ENCODE measurements at regions not wholly inside any gene's neighbourhood (a gene's known extent, or its start where the extent isn't known, plus 50 kb on each side); places are given as distances from the start of the nearest gene placed in this dataset.

DNA sequence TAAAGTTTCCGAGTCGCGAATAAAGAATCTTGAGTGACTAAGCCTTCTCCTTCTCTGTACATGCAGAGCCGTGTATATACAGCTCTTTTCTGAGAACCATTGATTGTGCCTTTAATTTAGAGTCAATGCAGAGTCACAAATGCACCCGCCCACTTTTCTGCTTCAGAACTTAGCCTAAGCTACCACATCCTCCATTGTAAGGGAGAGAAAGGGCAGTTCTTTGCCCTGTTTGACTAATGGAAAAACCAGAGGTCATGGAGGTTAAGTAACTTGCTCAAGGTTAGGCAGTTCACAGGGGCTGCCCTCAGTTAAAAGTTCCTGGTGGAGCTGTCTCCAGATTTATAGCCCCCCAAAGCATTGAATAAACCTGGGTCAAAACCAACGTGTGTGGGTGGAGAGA is 139.6 kb downstream of the TOMM20 start:
- no peak for DNase-seq
- Mint-ChIP-seq H3K36me3 (no peaks in the 10 kb centered on the region), H3K4me1 (peaks cover 16 to 44% (median 31%) of the 10 kb centered on the region in 3 donors), H3K4me3 (no peak overlapping the region), H3K9me3 (no peaks in the 10 kb centered on the region), H3K27ac (no peak overlapping the region), H3K27me3 (no peaks in the 10 kb centered on the region)
- POLR2A ChIA-PET, result no interaction called here
- no peaks in the 10 kb centered on the region for H3K27me3 ChIP-seq (ENCODE audit: insufficient read depth, low read length, poor library complexity, severe bottlenecking)
- H3K4me1 ChIP-seq (ENCODE audit: insufficient read depth, low read length), result peaks cover 10% of the 10 kb centered on the region
- CTCF ChIA-PET, result interaction anchor here (1.3 to 1.5 kb wide), 2 partner anchors 9 to 12 kb away, joined by 3 to 5 read pairs; no protein-coding TSS in a partner anchor
- no peak overlapping the region for H3K27ac ChIP-seq (ENCODE audit: low read depth, low read length)
- no peak overlapping the region for H3K4me3 ChIP-seq (ENCODE audit: low read length)
- no peaks in the 10 kb centered on the region for H3K9me3 ChIP-seq (ENCODE audit: low read length)
- H3K36me3 ChIP-seq (ENCODE audit: insufficient read depth, low read length), result no peaks in the 10 kb centered on the region

DNA sequence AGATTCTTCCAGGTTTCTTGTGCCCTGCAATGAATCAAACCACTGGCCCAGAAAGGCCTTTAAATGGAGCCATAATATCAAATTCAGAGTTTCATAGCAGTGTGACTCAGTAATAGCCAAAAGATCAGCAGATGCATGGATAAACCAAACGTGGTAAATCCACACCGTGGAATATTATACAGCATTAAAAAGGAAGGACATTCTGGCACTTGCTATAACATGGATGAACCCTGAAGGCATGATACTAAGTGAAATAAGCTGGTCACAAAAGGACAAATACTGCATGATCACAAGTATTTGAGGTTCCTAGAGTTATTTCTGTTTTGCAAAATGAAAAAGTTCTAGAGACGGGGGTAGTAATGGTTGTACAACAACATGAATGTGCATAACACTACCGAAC is 140.1 kb downstream of the TOMM20 start:
- ChIA-PET POLR2A (no interaction called here), CTCF (interaction anchor here (1.5 kb wide), 1 partner anchor 9 kb away, joined by 5 read pairs; no protein-coding TSS in a partner anchor)
- H3K27ac ChIP-seq (ENCODE audit: low read depth, low read length), result no peak overlapping the region
- no peaks in the 10 kb centered on the region for H3K9me3 ChIP-seq (ENCODE audit: low read length)
- Mint-ChIP-seq H3K27me3 (no peaks in the 10 kb centered on the region), H3K9me3 (no peaks in the 10 kb centered on the region), H3K4me3 (no peak overlapping the region), H3K27ac (peak overlapping the region in 2 of 8 donors; percentile 12 to 17), H3K36me3 (no peaks in the 10 kb centered on the region), H3K4me1 (peaks cover 16 to 49% (median 36%) of the 10 kb centered on the region in 3 donors)
- no peak overlapping the region for H3K4me3 ChIP-seq (ENCODE audit: low read length)
- H3K4me1 ChIP-seq (ENCODE audit: insufficient read depth, low read length), result peaks cover 10% of the 10 kb centered on the region
- no peak for DNase-seq
- H3K36me3 ChIP-seq (ENCODE audit: insufficient read depth, low read length), result no peaks in the 10 kb centered on the region
- H3K27me3 ChIP-seq (ENCODE audit: insufficient read depth, low read length, poor library complexity, severe bottlenecking), result no peaks in the 10 kb centered on the region

DNA sequence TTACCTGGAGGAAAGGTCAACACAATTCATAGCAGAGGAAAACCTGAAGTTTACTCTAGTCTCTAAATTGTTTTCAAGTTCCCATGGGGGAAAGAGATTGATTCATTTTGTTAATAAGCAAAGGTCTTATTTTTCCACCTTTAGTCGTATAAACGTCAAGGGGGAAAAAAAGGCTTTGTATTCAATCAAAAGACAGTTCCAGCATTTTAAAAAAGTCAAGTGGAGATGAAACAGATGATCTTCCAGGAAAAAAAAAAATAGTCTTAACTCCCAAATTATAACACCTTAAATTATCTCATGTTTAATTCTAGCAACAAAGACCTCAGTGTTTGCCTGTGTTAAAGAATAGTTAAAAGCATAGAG is 140.5 kb downstream of the TOMM20 start:
- H3K27me3 ChIP-seq (ENCODE audit: insufficient read depth, low read length, poor library complexity, severe bottlenecking), result no peaks in the 10 kb centered on the region
- POLR2A ChIA-PET, result no interaction called here
- peaks cover 10% of the 10 kb centered on the region for H3K4me1 ChIP-seq (ENCODE audit: insufficient read depth, low read length)
- no peak overlapping the region for H3K4me3 ChIP-seq (ENCODE audit: low read length)
- H3K36me3 Mint-ChIP-seq, result no peaks in the 10 kb centered on the region
- no peaks in the 10 kb centered on the region for H3K27me3 Mint-ChIP-seq
- no peaks in the 10 kb centered on the region for H3K9me3 Mint-ChIP-seq
- no peaks in the 10 kb centered on the region for H3K36me3 ChIP-seq (ENCODE audit: insufficient read depth, low read length)
- DNase-seq, result no peak
- CTCF ChIA-PET, result no interaction called here
- no peak overlapping the region for H3K27ac ChIP-seq (ENCODE audit: low read depth, low read length)
- no peaks in the 10 kb centered on the region for H3K9me3 ChIP-seq (ENCODE audit: low read length)
- H3K27ac Mint-ChIP-seq, result peak overlapping the region in 3 of 8 donors; percentile 17 to 38 (median 29)
- no peak overlapping the region for H3K4me3 Mint-ChIP-seq
- peaks cover 16 to 49% (median 36%) of the 10 kb centered on the region in 3 donors for H3K4me1 Mint-ChIP-seq

DNA sequence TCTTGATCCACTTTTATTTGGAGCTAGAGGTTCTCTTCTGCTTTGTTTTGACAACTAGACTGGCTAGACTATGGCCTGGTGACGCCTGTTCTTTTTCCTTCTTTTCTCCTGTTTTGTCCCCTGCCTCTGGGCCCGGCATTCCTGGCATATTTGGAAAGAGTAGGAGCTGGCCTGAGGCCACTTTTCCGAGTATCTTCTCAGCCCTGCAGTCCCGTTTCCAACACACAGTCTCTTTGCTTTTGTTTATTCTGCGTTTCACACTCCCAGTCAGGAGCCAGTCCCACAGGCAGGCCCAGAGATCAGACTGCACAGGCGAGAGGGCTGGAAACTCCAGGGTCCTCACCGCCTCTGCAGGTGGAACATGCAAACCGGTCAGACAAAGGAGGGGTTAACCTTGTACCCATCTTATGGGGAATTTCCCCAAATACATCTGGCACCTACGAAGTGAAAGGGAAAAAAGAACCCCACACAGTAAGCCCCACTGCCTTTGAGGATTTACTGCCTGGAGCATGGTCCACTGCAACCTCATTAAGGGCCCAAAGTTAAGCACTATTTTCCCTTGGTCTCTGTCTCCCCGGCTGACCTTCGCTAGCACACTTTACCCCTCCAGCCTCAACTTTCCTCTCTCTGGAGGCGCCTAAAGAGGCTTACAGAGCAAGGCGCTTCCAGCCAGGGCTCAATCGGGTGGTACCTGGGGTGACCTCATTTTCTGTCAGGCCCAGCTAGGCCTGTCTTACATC is 141.1 kb downstream of the TOMM20 start:
- H3K27ac ChIP-seq (ENCODE audit: low read depth, low read length), result no peak overlapping the region
- H3K9me3 Mint-ChIP-seq, result no peaks in the 10 kb centered on the region
- peaks cover 10% of the 10 kb centered on the region for H3K4me1 ChIP-seq (ENCODE audit: insufficient read depth, low read length)
- no peaks in the 10 kb centered on the region for H3K27me3 Mint-ChIP-seq
- H3K36me3 ChIP-seq (ENCODE audit: insufficient read depth, low read length), result no peaks in the 10 kb centered on the region
- no peak for DNase-seq
- ChIA-PET POLR2A (no interaction called here), CTCF (no interaction called here)
- H3K27ac Mint-ChIP-seq, result peak overlapping the region in 5 of 8 donors; percentile 13 to 90 (median 19)
- no peaks in the 10 kb centered on the region for H3K9me3 ChIP-seq (ENCODE audit: low read length)
- H3K4me3 Mint-ChIP-seq, result peak overlapping the region in 1 of 7 donors; percentile 33
- H3K27me3 ChIP-seq (ENCODE audit: insufficient read depth, low read length, poor library complexity, severe bottlenecking), result no peaks in the 10 kb centered on the region
- no peak overlapping the region for H3K4me3 ChIP-seq (ENCODE audit: low read length)
- H3K4me1 Mint-ChIP-seq, result peaks cover 16 to 49% (median 36%) of the 10 kb centered on the region in 3 donors
- no peaks in the 10 kb centered on the region for H3K36me3 Mint-ChIP-seq

DNA sequence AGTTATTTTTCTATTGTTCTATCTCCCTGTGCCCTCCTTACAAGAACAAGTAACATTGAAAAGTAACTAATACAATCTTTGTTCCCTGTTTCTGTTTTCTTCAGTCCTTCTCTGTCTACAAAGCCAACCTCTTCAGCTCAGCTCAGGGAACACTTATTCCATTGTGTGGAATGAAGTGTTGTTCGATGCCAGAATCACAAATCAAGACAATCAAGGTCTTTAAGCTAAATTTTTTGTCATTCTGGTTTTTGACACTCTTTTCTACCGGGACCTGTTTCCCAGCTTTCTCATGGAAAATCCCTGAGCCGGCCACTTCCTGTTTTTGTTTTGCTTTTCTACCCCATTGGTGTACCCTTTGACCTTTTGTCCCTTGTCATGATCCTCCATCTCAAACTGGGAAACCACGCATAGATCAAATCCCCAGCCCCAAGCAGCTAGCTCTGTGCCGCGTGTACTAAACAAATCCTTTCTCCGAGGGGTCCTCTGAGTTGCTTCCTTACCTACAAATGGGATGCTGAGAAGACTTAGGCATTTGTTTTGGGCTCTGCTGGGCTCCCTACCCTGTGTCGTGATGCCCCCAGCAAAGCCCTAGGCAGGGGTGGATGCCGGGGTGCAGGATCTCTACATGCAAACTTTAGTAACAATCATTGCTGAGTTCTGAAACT is 141.8 kb downstream of the TOMM20 start:
- Mint-ChIP-seq H3K36me3 (no peaks in the 10 kb centered on the region), H3K27me3 (no peaks in the 10 kb centered on the region), H3K4me1 (peaks cover 16 to 49% (median 37%) of the 10 kb centered on the region in 3 donors), H3K9me3 (no peaks in the 10 kb centered on the region), H3K27ac (peak overlapping the region in 6 of 8 donors; percentile 13 to 90 (median 40)), H3K4me3 (peak overlapping the region in 1 of 7 donors; percentile 33)
- Histone ChIP-seq H3K27me3 (ENCODE audit: insufficient read depth, low read length, poor library complexity, severe bottlenecking) (no peaks in the 10 kb centered on the region), H3K36me3 (ENCODE audit: insufficient read depth, low read length) (no peaks in the 10 kb centered on the region), H3K9me3 (ENCODE audit: low read length) (no peaks in the 10 kb centered on the region), H3K4me3 (ENCODE audit: low read length) (no peak overlapping the region), H3K4me1 (ENCODE audit: insufficient read depth, low read length) (peaks cover 10% of the 10 kb centered on the region), H3K27ac (ENCODE audit: low read depth, low read length) (no peak overlapping the region)
- ChIA-PET POLR2A (no interaction called here), CTCF (no interaction called here)
- no peak for DNase-seq

DNA sequence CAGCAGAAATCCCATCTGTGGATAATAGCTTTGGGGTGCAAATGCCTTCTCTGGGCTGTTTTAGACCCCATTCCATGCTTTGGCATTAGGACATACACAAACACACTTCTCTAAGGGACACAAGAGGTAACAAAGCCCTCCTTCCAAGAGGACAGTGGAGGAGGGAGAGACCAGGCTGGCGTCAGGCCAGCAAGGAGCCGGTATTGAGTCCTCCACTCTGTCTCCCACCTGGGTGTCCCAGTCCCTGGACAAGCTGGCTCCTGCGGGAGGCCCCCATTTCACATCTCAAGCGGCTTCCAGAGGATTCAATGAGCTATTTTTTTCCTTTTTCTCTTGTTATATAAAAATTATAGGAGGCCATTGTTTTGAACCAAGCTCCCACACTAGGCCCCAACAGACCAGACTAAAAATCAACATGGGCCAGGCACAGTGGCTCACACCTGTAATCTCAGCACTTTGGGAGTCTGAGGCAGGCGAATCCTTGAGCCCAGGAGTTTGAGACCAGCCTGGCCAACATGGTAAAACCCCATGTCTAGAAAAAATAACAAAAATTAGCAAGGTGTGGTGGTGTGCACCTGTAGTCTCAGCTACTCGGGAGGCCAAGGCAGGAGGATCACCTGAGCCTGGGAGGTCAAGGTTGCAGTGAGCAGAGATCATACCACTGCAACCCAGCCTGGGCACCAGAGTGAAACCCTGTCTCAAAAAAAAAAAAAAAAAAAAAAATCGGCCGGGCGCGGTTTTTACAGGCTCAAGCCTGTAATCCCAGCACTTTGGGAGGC is 142.9 kb downstream of the TOMM20 start:
- H3K9me3 ChIP-seq (ENCODE audit: low read length), result no peaks in the 10 kb centered on the region
- no peak overlapping the region for H3K4me3 ChIP-seq (ENCODE audit: low read length)
- no peak overlapping the region for H3K27ac ChIP-seq (ENCODE audit: low read depth, low read length)
- Mint-ChIP-seq H3K9me3 (no peaks in the 10 kb centered on the region), H3K36me3 (no peaks in the 10 kb centered on the region), H3K27me3 (no peaks in the 10 kb centered on the region), H3K4me3 (no peak overlapping the region), H3K4me1 (peaks cover 24 to 56% (median 47%) of the 10 kb centered on the region in 3 donors), H3K27ac (peak overlapping the region in 1 of 8 donors; percentile 61)
- peaks cover 15% of the 10 kb centered on the region for H3K4me1 ChIP-seq (ENCODE audit: insufficient read depth, low read length)
- no peaks in the 10 kb centered on the region for H3K36me3 ChIP-seq (ENCODE audit: insufficient read depth, low read length)
- no peak for DNase-seq
- ChIA-PET POLR2A (interaction anchor here (0.6 kb wide), 1 partner anchor 144 kb away, joined by 3 read pairs; no protein-coding TSS in a partner anchor), CTCF (no interaction called here)
- no peaks in the 10 kb centered on the region for H3K27me3 ChIP-seq (ENCODE audit: insufficient read depth, low read length, poor library complexity, severe bottlenecking)

DNA sequence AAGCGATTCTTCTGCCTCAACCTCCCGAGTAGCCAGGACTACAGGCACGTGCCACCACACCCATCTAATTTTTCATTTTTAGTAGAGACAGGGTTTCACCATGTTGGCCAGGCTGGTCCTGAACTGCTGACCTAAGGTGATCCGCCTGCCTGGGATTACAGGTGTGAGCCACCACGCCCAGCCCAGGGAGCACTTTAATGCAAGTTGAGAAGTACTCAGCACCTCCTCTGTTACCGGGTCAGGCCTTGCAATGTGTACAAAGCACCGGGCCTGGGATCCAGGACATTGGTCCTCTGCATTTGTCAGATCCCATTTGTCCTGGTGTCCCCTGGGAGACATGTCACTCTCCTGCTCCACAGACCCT is 143.6 kb downstream of the TOMM20 start:
- Mint-ChIP-seq H3K9me3 (no peaks in the 10 kb centered on the region), H3K27me3 (no peaks in the 10 kb centered on the region), H3K4me3 (no peak overlapping the region), H3K27ac (peak overlapping the region in 1 of 8 donors; percentile 7), H3K4me1 (peaks cover 31 to 58% (median 55%) of the 10 kb centered on the region in 3 donors), H3K36me3 (no peaks in the 10 kb centered on the region)
- H3K4me3 ChIP-seq (ENCODE audit: low read length), result no peak overlapping the region
- H3K9me3 ChIP-seq (ENCODE audit: low read length), result no peaks in the 10 kb centered on the region
- no peaks in the 10 kb centered on the region for H3K36me3 ChIP-seq (ENCODE audit: insufficient read depth, low read length)
- no peaks in the 10 kb centered on the region for H3K27me3 ChIP-seq (ENCODE audit: insufficient read depth, low read length, poor library complexity, severe bottlenecking)
- peaks cover 23% of the 10 kb centered on the region for H3K4me1 ChIP-seq (ENCODE audit: insufficient read depth, low read length)
- DNase-seq, result no peak
- H3K27ac ChIP-seq (ENCODE audit: low read depth, low read length), result no peak overlapping the region
- ChIA-PET CTCF (no interaction called here), POLR2A (no interaction called here)

All from CD8-positive, alpha-beta memory T cell (primary cell).